SKM-1 (cell line): ENCODE measurements at regions not wholly inside any gene's neighbourhood (a gene's known extent, or its start where the extent isn't known, plus 50 kb on each side); places are given as distances from the start of the nearest gene placed in this dataset.
"Not testable (repeated sequence)": the region's sequence is repeated elsewhere in the genome, so short reads cannot be mapped to it uniquely, and the experiment has no call there.

Experiments used
- DNase-seq: peaks from one replicate; lab custom pipeline; 2025; ENCODE audit not compliant: unreplicated experiment; lab: John Stamatoyannopoulos, UW

DNA sequence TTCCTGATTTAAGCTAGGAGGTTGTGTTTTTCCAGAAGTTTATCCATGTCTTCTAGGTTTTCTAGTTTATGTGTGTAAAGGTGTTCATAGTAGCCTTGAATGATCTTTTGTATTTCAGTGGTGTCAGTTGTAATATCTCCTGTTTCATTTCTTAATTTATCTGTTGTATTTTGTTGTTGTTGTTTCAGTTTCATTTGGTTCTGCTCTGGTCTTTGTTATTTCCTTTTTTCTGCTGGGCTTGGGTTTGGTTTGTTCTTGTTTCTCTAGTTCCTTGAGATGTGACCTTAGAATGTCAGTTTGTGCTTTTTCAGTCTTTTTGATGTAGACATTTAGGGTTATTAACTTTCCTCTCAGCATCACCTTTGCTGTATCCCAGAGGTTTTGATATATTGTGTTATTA is 62.8 kb downstream of the SCP2D1 start:
- not testable (repeated sequence) for DNase-seq

DNA sequence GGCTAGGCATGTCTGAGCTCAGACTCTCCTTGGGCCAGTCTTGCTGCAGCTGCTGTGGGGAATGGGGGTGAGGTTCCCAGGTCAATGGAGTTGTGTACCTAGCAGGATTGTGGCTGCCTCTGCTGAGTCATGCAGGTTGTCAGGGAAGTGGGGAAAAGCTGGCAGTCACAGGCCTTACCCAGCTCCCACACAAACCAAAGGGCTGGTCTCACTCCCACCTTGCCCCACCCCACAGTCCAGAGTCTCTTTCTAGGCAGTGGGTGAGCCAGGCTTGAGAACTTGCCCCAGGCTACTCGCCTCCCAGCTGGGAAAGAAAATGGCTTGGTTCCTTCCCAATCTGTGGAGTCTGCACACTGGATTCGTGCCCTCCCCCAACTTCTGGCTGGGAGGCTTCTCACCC is 65.7 kb downstream of the SCP2D1 start:
- DNase-seq = no peak

DNA sequence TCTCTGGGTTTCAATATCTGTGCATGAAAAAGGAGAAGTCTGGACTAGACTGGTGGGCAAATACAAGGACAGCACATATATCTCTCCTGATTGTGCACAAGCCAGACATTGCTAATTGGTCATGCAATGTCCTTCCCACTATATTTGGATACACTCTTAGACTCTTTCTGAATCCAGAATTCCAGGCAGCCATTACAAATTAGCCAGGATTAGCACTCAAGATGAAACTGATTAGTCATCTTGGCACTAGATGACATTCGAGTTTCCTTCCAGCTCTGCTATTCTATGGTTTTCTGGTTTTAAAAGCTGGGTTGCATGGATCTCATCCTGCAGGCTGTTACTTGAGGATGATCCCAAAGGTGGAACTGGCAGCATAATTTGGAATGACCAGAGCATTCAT is 73.2 kb downstream of the SCP2D1 start:
- no peak for DNase-seq

DNA sequence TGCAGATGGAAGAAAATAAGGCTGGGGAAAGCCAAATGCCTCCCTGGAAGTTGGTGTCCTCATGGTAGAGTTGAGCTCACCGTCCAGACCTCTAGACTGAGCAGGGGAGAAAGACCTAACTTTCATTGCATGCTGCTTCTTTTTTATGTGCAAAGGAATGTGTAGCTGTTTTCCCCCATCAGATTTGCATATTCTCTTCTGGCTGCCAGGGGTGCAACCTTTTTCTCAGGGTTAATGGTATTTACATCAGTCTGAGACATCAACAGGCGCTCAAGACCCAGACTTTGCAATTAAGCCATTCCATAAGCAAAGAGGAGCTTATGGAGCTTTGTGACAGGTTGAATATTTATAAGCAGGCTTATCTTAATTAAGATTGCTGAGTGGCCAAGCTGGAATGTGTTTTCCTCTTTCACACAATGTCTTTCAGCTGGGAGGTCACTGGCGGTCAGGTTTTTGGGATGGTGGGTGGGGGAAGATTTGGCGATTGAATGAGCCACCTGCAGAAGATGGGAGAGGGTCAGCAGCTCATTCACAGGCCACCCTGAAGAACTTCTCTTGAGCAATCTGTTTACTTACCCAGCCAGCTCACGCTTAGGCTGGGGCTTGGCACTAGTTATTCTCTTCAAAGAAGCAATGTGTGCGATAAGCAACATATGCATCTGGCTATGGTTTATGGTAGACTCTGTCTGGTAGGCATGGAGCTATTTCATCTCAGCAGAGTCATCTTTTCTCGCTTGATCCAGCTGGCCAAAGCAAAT is 88.6 kb downstream of the SCP2D1 start:
- DNase-seq = no peak

DNA sequence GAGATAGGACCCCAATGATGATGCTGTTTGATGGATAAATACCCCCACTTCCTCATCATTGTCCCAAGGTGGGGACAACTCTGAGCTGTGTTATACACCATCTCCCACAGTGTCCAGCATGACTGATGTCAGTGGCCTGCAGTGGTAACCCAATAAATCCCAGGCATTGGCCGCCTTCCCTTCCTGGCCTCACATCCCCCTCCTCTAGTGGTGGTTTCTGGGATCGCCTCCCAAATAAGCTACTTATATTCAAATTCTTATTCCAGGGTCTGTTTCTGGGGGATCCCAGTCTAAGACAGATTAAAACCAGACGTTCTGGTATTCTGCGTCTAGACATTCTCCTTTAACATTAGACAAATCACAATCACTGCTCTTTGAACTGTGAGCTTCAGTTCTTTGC is 90.6 kb downstream of the SCP2D1 start:
- no peak for DNase-seq

DNA sequence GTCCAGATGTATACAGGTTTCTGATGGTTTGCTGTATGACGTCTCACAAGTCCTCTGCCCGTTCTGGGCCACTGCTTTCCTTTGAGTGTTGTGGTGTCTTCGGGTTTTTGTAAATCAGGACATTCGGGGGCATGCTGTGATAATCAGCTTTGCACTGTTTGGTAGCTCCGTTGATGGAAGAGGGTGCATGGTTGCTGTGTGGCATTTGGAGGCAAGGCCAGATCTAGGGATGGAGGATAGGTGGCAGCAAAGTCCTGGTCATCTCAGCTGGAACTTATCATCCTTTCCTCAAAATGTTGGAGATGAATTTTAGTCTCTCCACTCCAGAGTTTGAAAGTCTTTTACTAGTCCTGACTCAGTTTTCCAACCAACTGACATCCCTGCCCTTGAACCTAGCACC is 91.0 kb downstream of the SCP2D1 start:
- DNase-seq = no peak

DNA sequence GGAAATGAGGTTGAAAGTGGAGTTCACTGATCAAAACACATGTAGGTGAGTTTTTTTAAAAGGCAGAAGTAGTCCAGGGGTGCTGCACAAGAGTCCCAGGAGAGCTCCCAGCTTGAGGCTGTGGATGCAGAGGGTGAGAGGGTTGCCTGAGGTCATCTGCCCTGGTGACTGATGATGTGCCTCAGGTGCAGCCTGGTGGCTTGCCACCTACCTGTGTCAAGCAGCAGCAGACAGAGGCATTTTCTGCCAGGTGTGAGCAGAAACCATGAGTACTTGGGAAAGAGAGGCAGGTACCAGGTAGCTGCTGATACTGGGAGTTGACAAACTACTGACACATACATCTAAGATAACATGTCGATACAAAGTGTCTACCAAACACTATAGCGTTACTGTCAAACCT is 92.5 kb downstream of the SCP2D1 start:
- DNase-seq = no peak

DNA sequence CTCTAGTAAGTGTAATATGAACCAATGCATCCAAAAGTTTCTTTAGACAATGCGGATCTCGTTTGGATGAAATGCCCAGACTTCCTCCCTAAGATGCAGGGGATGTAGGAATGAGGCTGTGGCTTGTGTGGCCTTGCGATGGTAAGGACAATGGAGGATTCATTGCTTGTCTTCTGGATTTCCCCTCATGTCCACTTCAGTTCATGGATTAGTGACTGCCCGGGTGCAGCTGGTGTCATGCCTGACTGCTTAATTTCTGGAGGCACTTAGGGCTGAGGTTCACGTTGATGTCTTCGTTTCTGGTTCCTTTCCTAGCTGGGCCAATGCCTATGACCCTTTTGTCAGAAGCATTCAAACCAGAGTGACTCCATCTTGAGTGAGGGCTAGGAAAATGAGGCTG is 93.8 kb downstream of the SCP2D1 start:
- DNase-seq = no peak

DNA sequence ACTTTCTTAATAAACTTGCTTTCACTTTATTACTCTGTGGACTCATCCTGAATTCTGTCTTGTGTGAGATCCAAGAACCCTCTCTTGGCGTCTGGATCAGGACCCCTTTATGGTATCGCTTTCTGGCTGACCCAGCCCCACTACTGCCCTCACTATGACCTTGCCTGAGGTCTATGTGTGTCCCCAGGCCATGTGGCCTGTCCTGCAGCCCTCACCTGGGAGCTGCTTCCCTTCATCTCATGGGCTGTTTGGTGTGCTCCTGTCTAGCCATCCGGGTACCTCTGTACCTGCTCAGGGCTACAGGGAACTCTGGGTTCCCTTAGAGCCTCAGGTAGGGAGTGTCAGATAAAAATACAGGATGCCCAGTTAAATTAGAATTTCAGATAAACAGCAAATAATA is 94.5 kb downstream of the SCP2D1 start:
- no peak for DNase-seq

DNA sequence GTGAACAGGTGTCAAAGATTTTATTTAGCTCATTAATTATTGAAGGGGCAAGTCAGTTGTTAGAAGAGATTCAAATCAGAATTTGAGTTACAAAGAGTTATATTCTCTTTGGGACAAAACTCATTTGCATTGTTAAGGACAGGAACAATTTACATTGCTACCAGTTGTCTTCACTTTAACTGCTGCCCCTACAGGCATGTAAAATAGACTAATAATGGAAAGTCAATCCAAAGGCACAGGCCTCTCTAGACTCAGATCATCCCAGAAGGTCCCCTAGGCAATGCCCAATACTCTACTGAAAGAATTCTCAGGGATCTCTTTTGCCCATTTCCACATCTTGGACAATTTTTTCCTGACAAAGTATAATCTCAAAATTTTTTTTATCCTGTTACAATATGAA is 95.7 kb downstream of the SCP2D1 start:
- DNase-seq = no peak

DNA sequence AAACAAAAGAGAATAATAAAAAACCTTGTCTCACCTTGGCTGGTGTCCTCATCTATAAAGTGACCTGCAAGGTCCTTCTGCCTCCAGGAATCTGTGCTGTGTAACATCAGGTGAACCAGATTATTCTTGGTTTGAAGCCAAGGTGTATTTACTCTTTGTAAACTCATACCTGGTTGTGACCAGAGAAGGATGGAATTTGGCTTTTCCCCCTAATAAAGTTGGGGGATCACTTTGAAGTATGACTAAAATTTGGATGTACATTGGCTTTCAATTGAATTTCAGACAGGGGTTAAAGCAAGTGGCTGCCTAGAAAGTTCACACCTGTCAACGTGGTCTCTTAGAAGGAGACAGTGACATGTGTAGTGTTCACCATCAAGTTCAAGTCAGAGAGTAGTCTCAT is 100.1 kb downstream of the SCP2D1 start:
- DNase-seq = no peak

DNA sequence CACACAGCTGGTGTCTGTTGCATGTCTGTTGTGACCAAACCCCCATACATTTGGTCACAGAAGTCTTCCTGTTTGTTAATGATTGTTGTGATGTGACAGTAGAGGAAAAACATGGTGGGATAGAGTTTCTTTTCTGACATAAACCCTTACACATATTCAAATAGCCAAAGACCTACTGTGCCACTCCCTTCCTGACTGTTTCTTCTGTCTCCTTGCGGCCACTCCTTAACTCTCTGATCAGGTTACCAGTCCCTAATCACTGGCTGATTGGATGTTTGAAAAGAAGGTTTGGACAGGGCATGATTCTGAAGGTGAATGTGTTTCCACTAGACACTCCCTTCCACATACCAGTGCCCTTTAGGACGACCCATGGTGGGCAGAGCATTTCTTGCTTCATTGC is 101.2 kb downstream of the SCP2D1 start:
- no peak for DNase-seq

DNA sequence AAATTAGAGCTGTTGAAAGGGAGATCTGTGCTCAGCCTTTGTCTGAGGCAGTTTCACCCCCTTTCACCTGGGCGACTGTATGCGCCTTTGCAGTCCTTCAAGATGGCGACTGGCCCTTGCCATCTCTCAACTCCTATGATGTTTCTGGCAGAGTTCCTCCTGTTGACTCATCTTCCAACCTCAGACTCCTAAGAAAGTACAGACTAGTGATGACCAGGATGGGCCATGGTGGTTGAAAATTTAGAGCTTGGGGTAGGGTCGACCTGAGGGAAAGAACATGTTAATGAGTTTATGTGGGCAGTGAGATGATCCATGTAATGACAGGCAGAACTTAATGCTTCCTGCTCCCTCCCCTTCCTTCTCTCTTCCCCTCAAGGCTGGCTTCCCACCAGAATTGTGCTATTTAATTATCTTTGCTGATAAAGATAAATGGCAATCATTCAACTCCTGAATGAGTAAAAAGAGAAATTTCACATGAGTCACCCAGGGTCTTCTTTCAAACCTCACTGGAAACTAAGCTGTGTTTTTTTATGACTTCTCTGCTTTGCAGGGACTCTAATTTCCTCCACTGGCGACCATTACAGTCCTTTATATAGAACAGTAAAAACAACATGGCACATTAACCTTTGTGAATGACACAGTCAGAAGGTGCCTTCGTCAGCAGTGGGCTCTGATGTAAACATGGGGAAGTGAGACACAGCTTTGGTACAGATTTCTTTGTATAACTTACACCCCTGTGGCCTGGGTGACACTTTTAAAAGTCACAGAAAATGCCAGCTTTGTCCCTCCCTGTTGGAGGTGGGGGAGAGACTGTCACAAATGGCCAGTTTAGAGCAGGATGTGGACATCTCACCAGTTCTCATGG is 103.5 kb downstream of the SCP2D1 start:
- DNase-seq = no peak

DNA sequence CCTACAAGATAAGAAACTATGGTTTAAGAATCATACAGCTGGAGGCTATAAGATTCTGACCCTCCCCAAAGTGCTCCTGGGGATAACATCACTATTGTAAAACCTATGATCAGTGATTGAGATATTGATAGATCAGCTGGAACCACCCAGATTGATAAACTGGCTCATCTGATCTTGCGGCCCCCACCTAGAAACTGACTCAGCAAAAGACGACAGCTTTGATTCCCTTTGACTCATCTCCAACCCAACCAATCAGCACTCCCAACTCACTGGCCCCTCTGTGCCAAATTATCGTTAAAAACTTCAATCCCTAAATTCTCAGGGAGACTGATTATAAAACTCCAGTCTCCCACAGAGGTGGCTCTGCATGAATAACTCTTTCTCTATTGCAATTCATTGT is 106.4 kb downstream of the SCP2D1 start:
- DNase-seq = no peak

DNA sequence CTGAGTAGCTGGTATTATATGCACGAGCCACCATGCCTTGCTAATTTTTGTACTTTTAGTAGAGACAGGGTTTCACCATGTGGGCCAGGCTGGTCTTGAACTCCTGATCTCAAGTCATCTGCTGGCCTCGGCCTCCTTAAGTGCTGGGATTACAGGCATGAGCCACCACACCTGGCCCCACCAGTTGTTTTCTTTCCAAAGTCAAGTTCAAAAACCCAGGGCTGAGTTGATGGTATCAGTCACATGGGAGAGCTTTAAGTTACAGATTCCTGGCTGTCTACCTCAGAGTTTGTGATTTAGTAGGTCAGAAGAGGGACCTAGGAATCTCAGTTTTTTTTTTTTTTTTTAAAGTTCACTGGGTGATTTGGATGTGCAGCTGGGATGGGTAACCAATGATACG is 107.7 kb downstream of the SCP2D1 start:
- DNase-seq = no peak

DNA sequence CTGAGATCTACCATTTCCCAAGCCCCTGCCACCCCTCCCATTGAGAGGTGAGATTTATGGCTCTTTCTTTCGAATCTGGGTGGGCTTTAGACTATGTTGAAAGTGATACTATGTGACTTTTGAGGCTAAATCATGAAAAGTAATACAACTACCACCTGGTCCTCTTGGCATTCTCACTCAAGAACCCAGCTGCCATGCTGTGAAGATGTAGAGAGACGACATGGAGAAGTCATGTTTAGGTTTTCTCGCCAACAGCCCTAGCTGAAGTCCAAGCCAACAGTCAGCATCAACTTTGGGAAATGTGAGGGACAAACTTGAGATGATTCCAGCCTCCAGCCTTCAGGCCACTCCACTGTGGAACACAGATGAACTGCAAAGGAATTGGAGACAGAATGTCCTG is 108.7 kb downstream of the SCP2D1 start:
- DNase-seq = no peak

DNA sequence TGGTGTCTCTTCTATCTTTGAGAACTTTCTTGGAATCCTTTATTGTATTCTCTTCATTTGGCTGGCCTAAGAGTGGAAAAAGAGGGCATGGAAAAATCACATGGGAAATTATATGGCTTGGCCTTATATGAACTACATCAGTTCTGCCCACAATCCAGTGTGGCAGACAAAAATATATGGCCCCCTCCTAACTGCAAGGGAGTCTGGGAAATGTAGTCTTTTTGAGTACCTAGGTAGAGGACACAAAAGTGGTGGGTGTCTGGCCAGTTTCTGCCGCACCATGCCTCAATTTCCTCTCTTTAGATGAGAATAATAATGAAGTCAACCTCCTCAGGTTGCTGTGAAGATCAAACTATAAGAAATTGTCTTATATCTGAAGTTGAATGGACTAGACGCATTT is 109.3 kb downstream of the SCP2D1 start:
- no peak for DNase-seq

DNA sequence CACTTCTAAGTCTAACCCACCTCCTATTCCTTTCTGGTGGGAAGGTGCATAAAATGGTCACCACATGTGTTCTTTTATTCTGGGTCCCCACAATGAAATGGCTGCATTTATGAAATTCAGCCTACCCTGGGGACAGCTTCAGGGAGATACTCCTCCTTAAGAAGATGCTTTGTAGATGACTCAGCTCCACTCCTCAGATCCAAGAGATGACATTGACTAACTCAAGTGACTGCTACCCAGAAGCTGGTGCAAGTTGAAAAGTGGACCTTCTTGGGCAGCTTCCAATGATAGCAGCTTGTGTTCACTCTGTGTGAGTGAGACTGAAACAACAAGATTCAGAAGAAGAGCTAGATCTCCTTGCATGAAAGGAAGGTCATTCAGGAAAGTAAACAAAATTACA is 113.4 kb downstream of the SCP2D1 start:
- no peak for DNase-seq

DNA sequence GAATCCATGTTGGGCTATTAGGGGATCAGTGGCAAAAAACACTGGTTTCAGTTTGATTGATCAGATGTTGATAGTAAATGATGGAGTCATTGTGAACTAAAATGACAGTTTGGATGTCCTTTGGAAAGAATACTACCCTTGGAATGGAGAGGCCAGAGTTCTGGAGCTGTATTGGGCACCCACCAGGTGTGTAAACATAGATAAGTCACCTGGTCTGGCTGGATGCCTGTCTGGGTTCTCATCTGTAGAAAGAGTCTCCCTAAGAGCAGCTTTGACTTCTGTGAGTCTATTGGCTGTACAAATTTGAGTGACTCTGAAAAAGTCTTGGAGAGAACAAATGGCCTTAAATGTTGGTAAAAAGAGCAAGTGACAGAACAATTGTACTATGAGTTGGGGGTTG is 115.0 kb downstream of the SCP2D1 start:
- DNase-seq = no peak

DNA sequence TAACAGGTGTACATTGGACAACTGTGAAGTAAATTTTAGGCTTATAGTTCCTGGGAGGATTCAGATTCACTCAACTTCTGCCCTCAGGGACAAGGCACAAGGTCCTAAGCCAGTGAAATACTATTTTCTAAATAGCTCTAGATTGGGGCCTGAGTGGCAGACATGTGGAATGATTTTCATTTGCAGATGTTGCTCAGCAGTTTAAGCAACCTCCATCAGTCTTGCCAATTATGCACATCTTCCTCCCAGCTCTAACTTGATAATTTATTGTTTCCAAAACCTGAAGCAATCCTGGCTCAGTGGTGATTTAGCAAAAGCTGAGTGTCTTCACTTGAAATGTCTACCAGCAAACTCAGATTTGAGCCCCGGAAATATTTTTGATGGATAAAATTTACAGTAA is 116.2 kb downstream of the SCP2D1 start:
- DNase-seq = no peak

DNA sequence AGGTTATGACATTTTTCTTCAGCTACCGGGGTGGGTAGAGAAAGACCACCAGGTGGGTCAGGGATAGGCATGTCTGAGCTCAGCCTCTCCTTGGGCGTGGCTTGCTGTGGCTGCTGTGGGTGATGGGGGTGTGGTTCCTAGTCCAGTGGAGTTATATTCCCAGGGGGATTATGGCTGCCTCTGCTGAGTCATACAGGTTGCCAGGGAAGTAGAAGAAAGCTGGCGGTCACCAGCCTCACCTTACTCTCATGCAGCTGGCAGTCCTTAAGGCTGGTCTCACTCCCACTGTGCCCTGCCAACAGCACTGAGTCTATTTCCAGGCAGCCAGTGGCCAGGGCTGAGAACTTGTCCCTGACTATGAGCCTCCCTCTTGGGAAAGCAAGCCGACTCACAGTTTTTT is 130.0 kb downstream of the SCP2D1 start:
- no peak for DNase-seq

DNA sequence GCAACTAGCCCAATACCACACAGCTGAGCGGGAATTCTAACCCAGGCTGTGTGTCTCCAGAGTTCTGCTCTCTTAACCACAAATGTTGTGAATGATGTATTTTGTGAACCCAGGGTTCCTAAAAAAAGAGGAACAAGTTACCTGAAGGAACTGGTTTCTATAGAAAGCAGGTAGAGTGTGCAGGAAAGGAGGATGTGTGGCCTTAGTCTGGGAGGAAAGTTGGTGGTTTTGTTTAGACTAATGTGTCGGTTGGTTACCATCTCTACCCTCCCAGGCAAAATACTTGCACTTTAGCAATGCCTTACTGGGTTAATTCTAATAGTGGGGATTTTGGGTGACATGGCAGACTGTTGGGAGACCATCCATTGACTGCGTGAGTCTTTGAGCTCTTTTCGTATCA is 143.3 kb downstream of the SCP2D1 start:
- DNase-seq = no peak

DNA sequence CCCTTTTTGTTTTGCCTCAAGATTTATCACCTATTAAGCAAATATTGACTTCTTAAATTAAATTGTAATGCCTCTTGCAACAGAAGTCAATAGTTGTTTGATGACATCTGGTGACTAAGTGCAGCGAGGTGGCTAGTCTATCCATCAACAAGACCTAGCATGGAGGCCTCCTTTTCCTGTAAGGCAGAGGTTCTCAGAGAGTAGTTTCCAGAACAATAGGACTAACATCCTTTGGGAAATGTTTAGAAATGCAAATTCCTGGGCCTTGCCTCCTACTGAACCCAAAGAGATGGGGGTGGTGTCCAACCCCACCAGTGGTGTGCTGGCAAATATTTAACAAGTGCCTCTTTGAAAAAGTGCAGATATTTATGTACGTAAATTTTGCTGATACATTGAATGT is 143.7 kb downstream of the SCP2D1 start:
- no peak for DNase-seq
